Hepatocyte (in vitro differentiated cells): ENCODE measurements at regions not wholly inside any gene's neighbourhood (a gene's known extent, or its start where the extent isn't known, plus 50 kb on each side); places are given as distances from the start of the nearest gene placed in this dataset.
A peak's percentile ranks its signal among the peaks of the same experiment; 100 is the strongest.
"Not testable (repeated sequence)": the region's sequence is repeated elsewhere in the genome, so short reads cannot be mapped to it uniquely, and the experiment has no call there.

Experiments
- DNase-seq: peaks from one replicate; pipeline ENCODE4 v3.0.0-alpha.2; 2016; ENCODE audit warnings: low spot score
- H2AFZ ChIP-seq: fragments of 200-600 bp; sonication (generic); 2 replicates; pipeline ENCODE4 v1.6.0; 2016; ENCODE audit warnings: antibody characterized with exemption, mild to moderate bottlenecking
- H3K27ac ChIP-seq: fragments of 200-600 bp; sonication (generic); 2 replicates; pipeline ENCODE4 v1.5.1; 2016; ENCODE audit warnings: mild to moderate bottlenecking
- H3K27me3 ChIP-seq: fragments of 200-600 bp; sonication (generic); 2 replicates; pipeline ENCODE4 v1.6.1; 2016
- H3K36me3 ChIP-seq: fragments of 200-600 bp; sonication (generic); replicated peaks from 2 replicates; pipeline ENCODE4 v1.5.1; 2016; ENCODE audit warnings: low read depth; ENCODE audit not compliant: insufficient read depth
- H3K4me1 ChIP-seq: fragments of 200-600 bp; sonication (generic); 2 replicates; pipeline ENCODE4 v1.5.1; 2016; ENCODE audit warnings: mild to moderate bottlenecking, moderate library complexity; ENCODE audit not compliant: insufficient read depth
- H3K4me2 ChIP-seq: fragments of 200-600 bp; sonication (generic); 2 replicates; pipeline ENCODE4 v1.6.0; 2016
- H3K4me3 ChIP-seq: fragments of 200-600 bp; sonication (generic); 2 replicates; pipeline ENCODE4 v1.5.1; 2016; ENCODE audit warnings: mild to moderate bottlenecking
- H3K79me2 ChIP-seq: fragments of 200-600 bp; sonication (generic); 2 replicates; pipeline ENCODE4 v1.6.0; 2017; ENCODE audit warnings: mild to moderate bottlenecking
- H3K9me2 ChIP-seq: fragments of 200-600 bp; sonication (generic); replicated peaks from 2 replicates; pipeline ENCODE4 v1.6.0; 2017; ENCODE audit warnings: mild to moderate bottlenecking; ENCODE audit not compliant: insufficient read depth
- H3K9me3 ChIP-seq: fragments of 200-600 bp; sonication (generic); 2 replicates; pipeline ENCODE4 v1.5.1; 2016; ENCODE audit warnings: low read depth, mild to moderate bottlenecking
- H4K20me1 ChIP-seq: fragments of 200-600 bp; sonication (generic); 2 replicates; pipeline ENCODE4 v1.6.0; 2016; ENCODE audit warnings: mild to moderate bottlenecking; ENCODE audit not compliant: insufficient read depth, poor library complexity, severe bottlenecking
- CTCF ChIP-seq: fragments of 200-600 bp; sonication (generic); IDR thresholded peaks from 2 replicates; pipeline ENCODE4 v1.5.1; 2016; ENCODE audit warnings: antibody characterized with exemption, mild to moderate bottlenecking; ENCODE audit not compliant: poor library complexity
- EZH2 ChIP-seq: fragments of 200-600 bp; sonication (generic); IDR thresholded peaks from 2 replicates; pipeline ENCODE4 v1.6.1; 2016; ENCODE audit warnings: antibody characterized with exemption, mild to moderate bottlenecking, borderline replicate concordance
- EZH2phosphoT487 ChIP-seq: fragments of 200-600 bp; sonication (generic); IDR thresholded peaks from one replicate; pipeline ENCODE4 v1.6.1; 2018; ENCODE audit warnings: antibody characterized with exemption, mild to moderate bottlenecking, low read depth, moderate library complexity; ENCODE audit not compliant: unreplicated experiment, severe bottlenecking
- WGBS: methylation state at CpG from one replicate; pipeline ENCODE4 v1.1.6; 2016; ENCODE audit warnings: low lambda C conversion rate; ENCODE audit errors: missing lambda C conversion rate; 5-methylcytosine and 5-hydroxymethylcytosine counted together

DNA sequence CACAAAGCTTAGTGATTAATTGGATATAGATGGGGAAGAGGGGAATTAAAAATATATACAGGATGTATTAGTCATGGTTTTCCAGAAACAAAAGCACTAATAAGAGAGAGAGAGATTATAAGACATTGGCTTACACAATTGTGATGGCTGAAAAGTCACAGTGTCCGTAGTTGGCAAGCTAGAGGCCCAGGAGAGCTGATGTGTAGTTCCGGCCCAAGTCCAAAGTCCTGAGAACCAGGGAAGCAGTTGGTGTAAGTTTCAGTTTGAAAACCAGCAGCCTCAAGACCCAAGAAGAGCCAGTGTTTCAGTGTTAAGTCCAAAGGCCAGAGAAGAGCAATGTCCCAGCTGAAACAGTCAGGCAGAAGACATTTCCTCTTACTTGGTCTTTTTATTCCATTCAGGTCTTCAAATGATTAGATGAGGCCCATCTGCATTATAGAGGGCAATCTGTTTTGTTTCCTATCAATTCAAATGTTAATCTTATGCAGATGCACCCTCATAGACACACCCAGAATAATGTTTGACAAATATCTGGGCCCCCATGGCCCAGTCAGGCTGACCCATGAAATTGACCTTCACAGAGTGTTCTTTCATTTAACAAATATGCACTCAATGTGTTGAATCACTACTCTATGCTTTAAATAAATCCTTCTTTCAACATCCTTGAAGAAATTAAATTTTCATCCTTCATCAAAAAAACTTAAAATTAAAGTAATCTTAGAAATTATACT lies 67.2 kb upstream of the DIO2 start:
- H4K20me1 ChIP-seq = no peaks in the 10 kb centered on the region
- peak overlapping the region; percentile 48 for H3K27ac ChIP-seq

GRCh38 chr14:80275208-80275850 lies 64.0 kb upstream of the DIO2 start:
- Histone ChIP-seq H3K4me2 (no peak overlapping the region), H3K4me1 (no peaks in the 10 kb centered on the region), H3K9me3 (no peaks in the 10 kb centered on the region), H3K4me3 (no peak overlapping the region), H4K20me1 (no peaks in the 10 kb centered on the region), H2AFZ (no peak overlapping the region), H3K79me2 (no peaks in the 10 kb centered on the region), H3K36me3 (no peaks in the 10 kb centered on the region), H3K27me3 (no peaks in the 10 kb centered on the region), H3K27ac (no peak overlapping the region), H3K9me2 (no peaks in the 10 kb centered on the region)
- DNase-seq = no peak
- no peak for TF ChIP-seq CTCF
- no peak for TF ChIP-seq EZH2
- TF ChIP-seq EZH2phosphoT487 = no peak
- WGBS = 84% methylated on average over 3 of the region's 3 CpGs

More for the DNA sequence above, 67.2 kb upstream of the DIO2 start:
- no peak overlapping the region for H2AFZ ChIP-seq
- no peaks in the 10 kb centered on the region for H3K4me1 ChIP-seq
- H3K9me2 ChIP-seq = no peaks in the 10 kb centered on the region
- H3K4me2 ChIP-seq = peak overlapping the region; percentile 4
- no peaks in the 10 kb centered on the region for H3K9me3 ChIP-seq
- H3K4me3 ChIP-seq = no peak overlapping the region
- 67% methylated on average over 2 of the region's 2 CpGs for WGBS
- no peak for TF ChIP-seq CTCF
- no peak for TF ChIP-seq EZH2
- TF ChIP-seq EZH2phosphoT487 = no peak
- no peaks in the 10 kb centered on the region for H3K36me3 ChIP-seq
- H3K27me3 ChIP-seq = no peaks in the 10 kb centered on the region
- no peaks in the 10 kb centered on the region for H3K79me2 ChIP-seq
- DNase-seq = peak; percentile 64

- not testable (repeated sequence) for H3K9me2 ChIP-seq, H3K36me3 ChIP-seq, H3K4me3 ChIP-seq, DNase-seq, H3K27me3 ChIP-seq, H3K9me3 ChIP-seq, H3K4me2 ChIP-seq, H4K20me1 ChIP-seq, H3K27ac ChIP-seq, H3K4me1 ChIP-seq, H3K79me2 ChIP-seq, H2AFZ ChIP-seq
- WGBS = 94% methylated on average over 2 of the region's 2 CpGs
Observed at GRCh38 chr14:80274310-80274709, 63.0 kb upstream of the DIO2 start.

DNA sequence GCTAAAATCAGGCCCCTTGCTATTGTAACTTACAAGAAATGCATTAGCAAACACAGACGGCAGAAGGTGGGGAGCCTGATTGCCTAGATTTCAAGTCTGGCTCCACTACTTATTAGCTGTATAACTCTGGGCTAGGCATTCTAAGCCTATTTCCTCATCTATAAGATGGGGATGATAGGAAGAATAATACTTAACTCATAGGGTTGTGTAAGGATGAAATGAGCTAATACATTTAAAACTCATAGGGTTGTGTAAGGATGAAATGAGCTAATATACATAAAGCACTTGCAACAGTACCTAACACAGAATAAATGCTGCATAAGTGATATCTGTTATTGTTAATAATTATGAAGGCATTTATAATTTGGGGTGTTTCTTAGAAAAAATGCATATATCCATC lies 60.1 kb upstream of the DIO2 start:
- Histone ChIP-seq H3K9me3 (no peaks in the 10 kb centered on the region), H3K27ac (no peak overlapping the region), H2AFZ (no peak overlapping the region), H3K27me3 (no peaks in the 10 kb centered on the region), H3K36me3 (no peaks in the 10 kb centered on the region), H3K4me1 (no peaks in the 10 kb centered on the region), H3K9me2 (no peaks in the 10 kb centered on the region), H3K79me2 (no peaks in the 10 kb centered on the region), H3K4me3 (no peak overlapping the region), H4K20me1 (no peaks in the 10 kb centered on the region), H3K4me2 (no peak overlapping the region)
- DNase-seq = no peak
- TF ChIP-seq EZH2 (no peak), CTCF (no peak), EZH2phosphoT487 (no peak)
- 88% methylated on average over 1 of the region's 1 CpG for WGBS
